OCI-LY7 (cell line): ENCODE measurements at regions not wholly inside any gene's neighbourhood (a gene's known extent, or its start where the extent isn't known, plus 50 kb on each side); places are given as distances from the start of the nearest gene placed in this dataset.

Source experiments
- EZH2phosphoT487 ChIP-seq: fragments of 200-600 bp; sonication (generic); IDR thresholded peaks from 2 replicates; pipeline ENCODE4 v1.6.1; 2018; ENCODE audit warnings: low read depth, borderline replicate concordance, mild to moderate bottlenecking, mixed run types, antibody characterized with exemption, low read length, moderate library complexity, mixed read lengths
- TF ChIP-seq, protein P1 (sequence below): fragments of 200-600 bp; sonication (generic); conservative IDR thresholded peaks from 2 replicates; pipeline ENCODE4 v1.5.1; 2014; ENCODE audit warnings: mild to moderate bottlenecking, antibody characterized with exemption, low read length, moderate library complexity, mixed read lengths

GRCh38 chr1:30102605-30103004 is 620.8 kb downstream of the MATN1 start:
- TF ChIP-seq, protein P1, sequence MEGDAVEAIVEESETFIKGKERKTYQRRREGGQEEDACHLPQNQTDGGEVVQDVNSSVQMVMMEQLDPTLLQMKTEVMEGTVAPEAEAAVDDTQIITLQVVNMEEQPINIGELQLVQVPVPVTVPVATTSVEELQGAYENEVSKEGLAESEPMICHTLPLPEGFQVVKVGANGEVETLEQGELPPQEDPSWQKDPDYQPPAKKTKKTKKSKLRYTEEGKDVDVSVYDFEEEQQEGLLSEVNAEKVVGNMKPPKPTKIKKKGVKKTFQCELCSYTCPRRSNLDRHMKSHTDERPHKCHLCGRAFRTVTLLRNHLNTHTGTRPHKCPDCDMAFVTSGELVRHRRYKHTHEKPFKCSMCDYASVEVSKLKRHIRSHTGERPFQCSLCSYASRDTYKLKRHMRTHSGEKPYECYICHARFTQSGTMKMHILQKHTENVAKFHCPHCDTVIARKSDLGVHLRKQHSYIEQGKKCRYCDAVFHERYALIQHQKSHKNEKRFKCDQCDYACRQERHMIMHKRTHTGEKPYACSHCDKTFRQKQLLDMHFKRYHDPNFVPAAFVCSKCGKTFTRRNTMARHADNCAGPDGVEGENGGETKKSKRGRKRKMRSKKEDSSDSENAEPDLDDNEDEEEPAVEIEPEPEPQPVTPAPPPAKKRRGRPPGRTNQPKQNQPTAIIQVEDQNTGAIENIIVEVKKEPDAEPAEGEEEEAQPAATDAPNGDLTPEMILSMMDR = no peak
- no peak for TF ChIP-seq EZH2phosphoT487
